Activated CD8-positive, alpha-beta memory T cell treated with anti-CD3 and anti-CD28 coated beads, Interleukin-2, amount 50 U/mL, for 4 hours (primary cell): ENCODE measurements at regions not wholly inside any gene's neighbourhood (a gene's known extent, or its start where the extent isn't known, plus 50 kb on each side); places are given as distances from the start of the nearest gene placed in this dataset.
"Not testable (repeated sequence)": the region's sequence is repeated elsewhere in the genome, so short reads cannot be mapped to it uniquely, and the experiment has no call there.

Source experiments
- DNase-seq: peaks from one replicate; pipeline ENCODE4 v3.0.0-alpha.2; 2020

- no peak for DNase-seq
These were observed 890.2 kb downstream of the FLRT2 start for GRCh38 chr14:86420131-86420530.

- DNase-seq = no peak
These were observed 884.2 kb downstream of the FLRT2 start for GRCh38 chr14:86414146-86414545.

- DNase-seq = no peak
These were observed 875.2 kb downstream of the FLRT2 start for GRCh38 chr14:86404989-86405649.

- DNase-seq = no peak
These were observed 874.5 kb downstream of the FLRT2 start for GRCh38 chr14:86404425-86404824.

GRCh38 chr14:86402545-86402944 is 872.6 kb downstream of the FLRT2 start:
- DNase-seq = no peak

- DNase-seq = no peak
These were observed 861.1 kb downstream of the FLRT2 start for GRCh38 chr14:86391085-86391484.

GRCh38 chr14:86388216-86388615 is 858.3 kb downstream of the FLRT2 start:
- DNase-seq = no peak

- DNase-seq = no peak
These were observed 843.9 kb downstream of the FLRT2 start for GRCh38 chr14:86373886-86374285.

GRCh38 chr14:86372402-86372801 is 842.5 kb downstream of the FLRT2 start:
- no peak for DNase-seq

- no peak for DNase-seq
These were observed 834.7 kb downstream of the FLRT2 start for GRCh38 chr14:86364634-86365033.

- no peak for DNase-seq
These were observed 833.6 kb downstream of the FLRT2 start for GRCh38 chr14:86363576-86363975.

- DNase-seq = no peak
These were observed 833.1 kb downstream of the FLRT2 start for GRCh38 chr14:86363047-86363446.

GRCh38 chr14:86357876-86358275 is 827.9 kb downstream of the FLRT2 start:
- no peak for DNase-seq

GRCh38 chr14:86357119-86357518 is 827.2 kb downstream of the FLRT2 start:
- no peak for DNase-seq

- no peak for DNase-seq
These were observed 817.0 kb downstream of the FLRT2 start for GRCh38 chr14:86346818-86347384.

- no peak for DNase-seq
These were observed 804.4 kb downstream of the FLRT2 start for GRCh38 chr14:86334355-86334754.

- no peak for DNase-seq
These were observed 803.5 kb downstream of the FLRT2 start for GRCh38 chr14:86333493-86333892.

- DNase-seq = no peak
These were observed 801.4 kb downstream of the FLRT2 start for GRCh38 chr14:86331341-86331740.

- no peak for DNase-seq
These were observed 791.2 kb downstream of the FLRT2 start for GRCh38 chr14:86321151-86321550.

- DNase-seq = not testable (repeated sequence)
These were observed 782.3 kb downstream of the FLRT2 start for GRCh38 chr14:86312154-86312665.

GRCh38 chr14:86311151-86311550 is 781.2 kb downstream of the FLRT2 start:
- no peak for DNase-seq

GRCh38 chr14:86310611-86311010 is 780.7 kb downstream of the FLRT2 start:
- no peak for DNase-seq

GRCh38 chr14:86310148-86310547 is 780.2 kb downstream of the FLRT2 start:
- DNase-seq = no peak

- no peak for DNase-seq
These were observed 775.1 kb downstream of the FLRT2 start for GRCh38 chr14:86305058-86305457.

- DNase-seq = no peak
These were observed 770.0 kb downstream of the FLRT2 start for GRCh38 chr14:86299994-86300393.
